ENCODE measurements at regions not wholly inside any gene's neighbourhood (a gene's known extent, or its start where the extent isn't known, plus 50 kb on each side); places are given as distances from the start of the nearest gene placed in this dataset.

DNA sequence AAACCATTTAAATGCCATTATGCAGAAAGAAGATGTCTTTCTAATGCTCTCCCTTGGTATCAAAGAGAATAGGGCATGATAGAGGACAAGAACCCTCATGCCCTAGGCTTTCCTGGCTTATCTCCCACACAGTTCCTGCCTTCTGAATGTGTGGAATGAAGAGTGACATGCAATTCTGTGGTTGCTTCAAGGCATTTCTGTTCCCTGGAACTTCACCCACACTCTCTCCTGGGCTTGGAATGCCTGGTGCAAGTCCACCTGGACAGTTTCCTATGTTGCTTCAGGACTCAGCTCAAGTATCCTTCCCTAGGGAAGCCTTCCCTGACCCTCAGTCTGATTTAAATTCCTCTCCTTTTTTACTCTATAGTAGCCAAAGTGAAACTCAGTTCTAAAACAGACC lies 53.8 kb upstream of the DRD2 start:
- no peaks in the 10 kb centered on the region for H3F3A ChIP-seq (ENCODE audit: low read depth)
- no peak overlapping the region for H3K4me2 ChIP-seq
- no peak overlapping the region for H2AFZ ChIP-seq (replicated peaks)
- no peak overlapping the region for H3K27ac Mint-ChIP-seq
- H3K79me2 ChIP-seq (ENCODE audit: low read depth), result no peaks in the 10 kb centered on the region
- H3K27ac ChIP-seq, result no peak overlapping the region
- DNase-seq (ENCODE audit: low spot score), result no peak
- peaks cover 2% of the 10 kb centered on the region for H3K9me3 Mint-ChIP-seq
- H3K4me1 Mint-ChIP-seq, result peaks cover 9% of the 10 kb centered on the region
- H3K9me3 ChIP-seq (ENCODE audit: low read depth), result no peaks in the 10 kb centered on the region
- H3K4me3 ChIP-seq, result no peak overlapping the region
- no peaks in the 10 kb centered on the region for H3K4me1 ChIP-seq
- H3K36me3 Mint-ChIP-seq, result no peaks in the 10 kb centered on the region
- no peak for TF ChIP-seq EZH2phosphoT487 (IDR thresholded peaks at IDR 0.05)
- TF ChIP-seq, protein P1, sequence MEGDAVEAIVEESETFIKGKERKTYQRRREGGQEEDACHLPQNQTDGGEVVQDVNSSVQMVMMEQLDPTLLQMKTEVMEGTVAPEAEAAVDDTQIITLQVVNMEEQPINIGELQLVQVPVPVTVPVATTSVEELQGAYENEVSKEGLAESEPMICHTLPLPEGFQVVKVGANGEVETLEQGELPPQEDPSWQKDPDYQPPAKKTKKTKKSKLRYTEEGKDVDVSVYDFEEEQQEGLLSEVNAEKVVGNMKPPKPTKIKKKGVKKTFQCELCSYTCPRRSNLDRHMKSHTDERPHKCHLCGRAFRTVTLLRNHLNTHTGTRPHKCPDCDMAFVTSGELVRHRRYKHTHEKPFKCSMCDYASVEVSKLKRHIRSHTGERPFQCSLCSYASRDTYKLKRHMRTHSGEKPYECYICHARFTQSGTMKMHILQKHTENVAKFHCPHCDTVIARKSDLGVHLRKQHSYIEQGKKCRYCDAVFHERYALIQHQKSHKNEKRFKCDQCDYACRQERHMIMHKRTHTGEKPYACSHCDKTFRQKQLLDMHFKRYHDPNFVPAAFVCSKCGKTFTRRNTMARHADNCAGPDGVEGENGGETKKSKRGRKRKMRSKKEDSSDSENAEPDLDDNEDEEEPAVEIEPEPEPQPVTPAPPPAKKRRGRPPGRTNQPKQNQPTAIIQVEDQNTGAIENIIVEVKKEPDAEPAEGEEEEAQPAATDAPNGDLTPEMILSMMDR (IDR thresholded peaks at IDR 0.05), result no peak
- no peak for TF ChIP-seq EZH2 (IDR thresholded peaks at IDR 0.05)
- no peaks in the 10 kb centered on the region for H3K27me3 ChIP-seq
- H3K4me3 Mint-ChIP-seq, result no peak overlapping the region
- H3K27me3 Mint-ChIP-seq (ENCODE audit: insufficient read depth, low read depth), result no peaks in the 10 kb centered on the region
- H3K36me3 ChIP-seq, result no peaks in the 10 kb centered on the region
- H3K9ac ChIP-seq, result no peak overlapping the region
- no peaks in the 10 kb centered on the region for H4K20me1 ChIP-seq (ENCODE audit: low read depth)

- no peak overlapping the region for H2AFZ ChIP-seq (replicated peaks)
- TF ChIP-seq EZH2 (IDR thresholded peaks at IDR 0.05), result no peak
- no peak overlapping the region for H3K9ac ChIP-seq
- H3K27ac Mint-ChIP-seq, result no peak overlapping the region
- no peaks in the 10 kb centered on the region for H3K4me1 ChIP-seq
- H3K36me3 ChIP-seq, result no peaks in the 10 kb centered on the region
- peaks cover 4% of the 10 kb centered on the region for H3K27me3 Mint-ChIP-seq (ENCODE audit: insufficient read depth, low read depth)
- no peaks in the 10 kb centered on the region for H3K36me3 Mint-ChIP-seq
- H3K9me3 ChIP-seq (ENCODE audit: low read depth), result no peaks in the 10 kb centered on the region
- no peak overlapping the region for H3K4me3 Mint-ChIP-seq
- H3K4me2 ChIP-seq, result no peak overlapping the region
- no peak for DNase-seq (ENCODE audit: low spot score)
- H4K20me1 ChIP-seq (ENCODE audit: low read depth), result no peaks in the 10 kb centered on the region
- H3K4me3 ChIP-seq, result no peak overlapping the region
- H3K79me2 ChIP-seq (ENCODE audit: low read depth), result no peaks in the 10 kb centered on the region
- no peaks in the 10 kb centered on the region for H3K4me1 Mint-ChIP-seq
- H3K27me3 ChIP-seq, result no peaks in the 10 kb centered on the region
- no peak overlapping the region for H3K27ac ChIP-seq
- peaks cover 5% of the 10 kb centered on the region for H3K9me3 Mint-ChIP-seq
- H3F3A ChIP-seq (ENCODE audit: low read depth), result no peaks in the 10 kb centered on the region
These were observed 51.3 kb upstream of the DRD2 start for GRCh38 chr11:113526521-113526920.

Data from neural progenitor cell (in vitro differentiated cells).